ENCODE measurements at regions not wholly inside any gene's neighbourhood (a gene's known extent, or its start where the extent isn't known, plus 50 kb on each side); places are given as distances from the start of the nearest gene placed in this dataset.

GRCh38 chr10:58920655-58921003 lies 255.8 kb upstream of the PHYHIPL start:
- TF ChIP-seq POLR2AphosphoS5 (IDR thresholded peaks at IDR 0.05) (no peak), RAD21 (conservative IDR thresholded peaks at IDR 0.05) (peak; percentile 0)
- Histone ChIP-seq H3K9ac (ENCODE audit: low read length) (no peak overlapping the region), H3K4me2 (ENCODE audit: low read length) (peak overlapping the region; percentile 48)

GRCh38 chr10:58921421-58921855 lies 255.0 kb upstream of the PHYHIPL start:
- H3K9ac ChIP-seq (ENCODE audit: low read length), result no peak overlapping the region
- H3K36me3 ChIP-seq (ENCODE audit: insufficient read depth, low read length), result no peaks in the 10 kb centered on the region
- no peak overlapping the region for H3K4me2 ChIP-seq (ENCODE audit: low read length)
- H3K79me2 ChIP-seq (replicated peaks; ENCODE audit: insufficient read depth, low read length), result no peaks in the 10 kb centered on the region
- H3F3A ChIP-seq (ENCODE audit: insufficient read depth, low read length, poor library complexity, severe bottlenecking), result no peaks in the 10 kb centered on the region
- H3K9me2 ChIP-seq (ENCODE audit: insufficient read depth, low read length), result no peaks in the 10 kb centered on the region
- no peak overlapping the region for H3K27ac ChIP-seq (ENCODE audit: low read length)
- no peak overlapping the region for H3K4me3 ChIP-seq (ENCODE audit: low read length)
- TF ChIP-seq REST (IDR thresholded peaks at IDR 0.05; ENCODE audit: borderline replicate concordance), result no peak
- TF ChIP-seq EP300 (conservative IDR thresholded peaks at IDR 0.05; ENCODE audit: poor library complexity, severe bottlenecking), result no peak
- TF ChIP-seq SMC3 (conservative IDR thresholded peaks at IDR 0.05; ENCODE audit: poor library complexity), result no peak
- TF ChIP-seq EZH2 (IDR thresholded peaks at IDR 0.05; ENCODE audit: borderline replicate concordance, insufficient read depth, low read length, poor library complexity, severe bottlenecking), result no peak
- TF ChIP-seq MXI1 (conservative IDR thresholded peaks at IDR 0.05; ENCODE audit: poor library complexity, severe bottlenecking), result no peak
- TF ChIP-seq RAD21 (conservative IDR thresholded peaks at IDR 0.05), result no peak
- no peak for TF ChIP-seq TAF1 (IDR thresholded peaks at IDR 0.05; ENCODE audit: low read depth)
- TF ChIP-seq, protein P1, sequence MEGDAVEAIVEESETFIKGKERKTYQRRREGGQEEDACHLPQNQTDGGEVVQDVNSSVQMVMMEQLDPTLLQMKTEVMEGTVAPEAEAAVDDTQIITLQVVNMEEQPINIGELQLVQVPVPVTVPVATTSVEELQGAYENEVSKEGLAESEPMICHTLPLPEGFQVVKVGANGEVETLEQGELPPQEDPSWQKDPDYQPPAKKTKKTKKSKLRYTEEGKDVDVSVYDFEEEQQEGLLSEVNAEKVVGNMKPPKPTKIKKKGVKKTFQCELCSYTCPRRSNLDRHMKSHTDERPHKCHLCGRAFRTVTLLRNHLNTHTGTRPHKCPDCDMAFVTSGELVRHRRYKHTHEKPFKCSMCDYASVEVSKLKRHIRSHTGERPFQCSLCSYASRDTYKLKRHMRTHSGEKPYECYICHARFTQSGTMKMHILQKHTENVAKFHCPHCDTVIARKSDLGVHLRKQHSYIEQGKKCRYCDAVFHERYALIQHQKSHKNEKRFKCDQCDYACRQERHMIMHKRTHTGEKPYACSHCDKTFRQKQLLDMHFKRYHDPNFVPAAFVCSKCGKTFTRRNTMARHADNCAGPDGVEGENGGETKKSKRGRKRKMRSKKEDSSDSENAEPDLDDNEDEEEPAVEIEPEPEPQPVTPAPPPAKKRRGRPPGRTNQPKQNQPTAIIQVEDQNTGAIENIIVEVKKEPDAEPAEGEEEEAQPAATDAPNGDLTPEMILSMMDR (IDR thresholded peaks at IDR 0.05; ENCODE audit: poor library complexity, severe bottlenecking), result no peak
- no peak for TF ChIP-seq POLR2AphosphoS5 (IDR thresholded peaks at IDR 0.05)
- no peaks in the 10 kb centered on the region for H4K20me1 ChIP-seq (ENCODE audit: insufficient read depth)
- H2AFZ ChIP-seq (ENCODE audit: low read depth, low read length), result no peak overlapping the region
- H3K9me3 ChIP-seq (ENCODE audit: low read length), result no peaks in the 10 kb centered on the region
- no peaks in the 10 kb centered on the region for H3K27me3 ChIP-seq (ENCODE audit: insufficient read depth, low read depth, low read length)

More at GRCh38 chr10:58920655-58921003, 255.8 kb upstream of the PHYHIPL start:
- no peaks in the 10 kb centered on the region for H3K79me2 ChIP-seq (replicated peaks; ENCODE audit: insufficient read depth, low read length)
- H3K9me2 ChIP-seq (ENCODE audit: insufficient read depth, low read length), result no peaks in the 10 kb centered on the region
- H3F3A ChIP-seq (ENCODE audit: insufficient read depth, low read length, poor library complexity, severe bottlenecking), result no peaks in the 10 kb centered on the region
- no peaks in the 10 kb centered on the region for H3K27me3 ChIP-seq (ENCODE audit: insufficient read depth, low read depth, low read length)
- peak overlapping the region; percentile 53 for H3K4me3 ChIP-seq (ENCODE audit: low read length)
- no peaks in the 10 kb centered on the region for H3K36me3 ChIP-seq (ENCODE audit: insufficient read depth, low read length)
- no peaks in the 10 kb centered on the region for H4K20me1 ChIP-seq (ENCODE audit: insufficient read depth)
- no peak overlapping the region for H2AFZ ChIP-seq (ENCODE audit: low read depth, low read length)
- no peaks in the 10 kb centered on the region for H3K9me3 ChIP-seq (ENCODE audit: low read length)
- peak overlapping the region; percentile 59 for H3K27ac ChIP-seq (ENCODE audit: low read length)

DNA sequence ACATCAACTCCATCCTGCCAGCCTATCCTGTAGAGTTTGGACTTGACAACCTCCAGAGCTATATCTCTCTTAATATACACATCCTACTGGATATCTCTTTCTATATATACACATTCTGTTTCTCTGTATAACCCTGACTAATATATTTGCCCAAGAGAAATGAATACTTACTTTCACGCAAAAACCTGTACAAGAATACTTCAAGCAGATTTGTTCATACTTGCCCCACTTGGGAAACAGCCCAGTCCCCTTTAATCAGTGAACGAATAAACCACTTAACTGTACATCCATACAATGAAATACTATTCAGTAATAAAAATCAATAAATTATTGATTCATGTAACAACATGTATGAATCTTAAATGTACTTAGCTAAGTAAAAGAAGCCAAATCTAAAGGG lies 251.1 kb upstream of the PHYHIPL start:
- H3K36me3 ChIP-seq (ENCODE audit: insufficient read depth, low read length), result no peaks in the 10 kb centered on the region
- TF ChIP-seq POLR2AphosphoS5 (IDR thresholded peaks at IDR 0.05) (no peak), MXI1 (conservative IDR thresholded peaks at IDR 0.05; ENCODE audit: poor library complexity, severe bottlenecking) (no peak), RAD21 (conservative IDR thresholded peaks at IDR 0.05) (no peak), TAF1 (IDR thresholded peaks at IDR 0.05; ENCODE audit: low read depth) (no peak)
- TF ChIP-seq, protein P1 (IDR thresholded peaks at IDR 0.05; ENCODE audit: poor library complexity, severe bottlenecking), result no peak
- no peak overlapping the region for H3K4me2 ChIP-seq (ENCODE audit: low read length)
- H3K4me3 ChIP-seq (ENCODE audit: low read length), result no peak overlapping the region
- H3K27ac ChIP-seq (ENCODE audit: low read length), result no peak overlapping the region
- H3K79me2 ChIP-seq (replicated peaks; ENCODE audit: insufficient read depth, low read length), result no peaks in the 10 kb centered on the region
- H3K9me3 ChIP-seq (ENCODE audit: low read length), result no peaks in the 10 kb centered on the region
- no peaks in the 10 kb centered on the region for H3F3A ChIP-seq (ENCODE audit: insufficient read depth, low read length, poor library complexity, severe bottlenecking)
- H3K27me3 ChIP-seq (ENCODE audit: insufficient read depth, low read depth, low read length), result no peaks in the 10 kb centered on the region
- no peak overlapping the region for H3K9ac ChIP-seq (ENCODE audit: low read length)
- H2AFZ ChIP-seq (ENCODE audit: low read depth, low read length), result no peak overlapping the region
- H4K20me1 ChIP-seq (ENCODE audit: insufficient read depth), result no peaks in the 10 kb centered on the region
- no peaks in the 10 kb centered on the region for H3K9me2 ChIP-seq (ENCODE audit: insufficient read depth, low read length)
